ENCODE measurements at regions not wholly inside any gene's neighbourhood (a gene's known extent, or its start where the extent isn't known, plus 50 kb on each side); places are given as distances from the start of the nearest gene placed in this dataset.

- Histone ChIP-seq H2AFZ (ENCODE audit: insufficient read depth, low read depth, low read length, poor library complexity, severe bottlenecking) (no peak overlapping the region), H4K20me1 (ENCODE audit: control insufficient read depth, insufficient read depth, low read length, poor library complexity, severe bottlenecking) (no peaks in the 10 kb centered on the region), H3K4me3 (ENCODE audit: control extremely low read depth in 1 of 5, extremely low read depth in 1 of 5, insufficient read depth in 1 of 5, low read depth in 2 of 5, low read length in 4 of 5) (no peak overlapping the region), H3K4me1 (ENCODE audit: control insufficient read depth in 2 of 2, insufficient read depth in 2 of 2, low read length in 2 of 2) (no peaks in the 10 kb centered on the region), H3K27me3 (replicated peaks in 1 of 4; ENCODE audit: control extremely low read depth in 1 of 4, control insufficient read depth in 3 of 4, insufficient read depth in 4 of 4, low read length in 3 of 4) (no peaks in the 10 kb centered on the region), H3K36me3 (replicated peaks in 1 of 2; ENCODE audit: control extremely low read depth in 1 of 2, control insufficient read depth in 1 of 2, extremely low read depth in 1 of 2, insufficient read depth in 2 of 2, low read length in 1 of 2) (no peaks in the 10 kb centered on the region), H3K79me2 (ENCODE audit: control insufficient read depth, insufficient read depth, low read length) (no peaks in the 10 kb centered on the region), H3K4me2 (replicated peaks; ENCODE audit: low read depth, low read length, poor library complexity, severe bottlenecking) (no peak overlapping the region), H3K9ac (ENCODE audit: low read length) (no peak overlapping the region), H3K27ac (ENCODE audit: low read length in 2 of 2) (no peak overlapping the region), H3K9me3 (ENCODE audit: control extremely low read depth in 1 of 3, control insufficient read depth in 2 of 3, insufficient read depth in 1 of 3, low read length in 2 of 3) (peaks cover 0 to 9% (median 0%) of the 10 kb centered on the region in 3 donors)
- WGBS (ENCODE audit: insufficient coverage), result no CpG with 5 or more reads among the region's 1 CpG
- ATAC-seq (ENCODE audit: low read depth), result no peak
- intact Hi-C loops (cut with micrococcal nuclease), result no loop called here
- H3K4me3 Mint-ChIP-seq, result no peak overlapping the region
- ChIA-PET CTCF (no interaction called here), POLR2A (no interaction called here)
- no peak overlapping the region for H3K27ac Mint-ChIP-seq
- no peaks in the 10 kb centered on the region for H3K27me3 Mint-ChIP-seq
- TF ChIP-seq CTCF (IDR thresholded peaks at IDR 0.05), result no peak
- TF ChIP-seq EZH2 (IDR thresholded peaks at IDR 0.05; ENCODE audit: borderline replicate concordance, insufficient read depth, low read depth, low read length, poor library complexity, severe bottlenecking), result no peak
- H3K9me3 Mint-ChIP-seq (ENCODE audit: insufficient read depth), result no peaks in the 10 kb centered on the region
- H3K4me1 Mint-ChIP-seq, result no peaks in the 10 kb centered on the region
- no peak for DNase-seq
These were observed 50.8 kb upstream of the CACNA2D1 start for GRCh38 chr7:82494420-82494819.

All from B cell (primary cell).